NCI-H345 (cell line): ENCODE measurements at regions not wholly inside any gene's neighbourhood (a gene's known extent, or its start where the extent isn't known, plus 50 kb on each side); places are given as distances from the start of the nearest gene placed in this dataset.
A peak's percentile ranks its signal among the peaks of the same experiment; 100 is the strongest.

Source experiments
- DNase-seq: peaks from one replicate; lab custom pipeline; 2025; lab: John Stamatoyannopoulos, UW

- DNase-seq, result no peak
Measured at GRCh38 chr16:85544668-85545067, 68.5 kb upstream of the GSE1 start.

DNA sequence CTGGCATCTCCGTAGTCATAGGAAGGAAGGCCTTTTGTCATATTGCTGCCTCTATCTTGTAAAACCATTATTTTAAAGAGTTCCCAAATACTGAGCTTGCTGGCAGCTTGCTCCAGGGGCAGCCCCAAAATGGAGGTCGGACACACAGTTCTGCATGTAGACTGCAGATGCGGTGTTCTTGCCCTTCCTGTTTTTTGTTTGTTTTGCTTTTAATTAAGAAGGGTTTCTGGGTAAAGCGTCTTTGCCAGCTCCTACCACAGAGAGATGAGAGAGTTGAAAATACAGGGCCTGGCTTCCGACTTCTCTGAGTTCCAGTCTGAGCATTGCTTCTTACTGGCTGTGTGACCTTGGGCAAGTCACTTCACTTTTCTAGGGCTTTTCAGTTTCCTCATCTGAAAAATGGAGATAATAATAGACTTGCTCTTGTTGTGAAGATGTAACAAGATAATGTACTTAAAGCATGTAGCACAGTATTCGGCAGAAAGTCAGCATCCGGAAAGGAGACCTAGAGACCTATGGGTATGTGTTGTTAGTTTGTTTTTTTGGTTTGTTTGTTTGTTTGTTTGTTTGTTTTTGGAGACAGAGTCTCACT, 67.8 kb upstream of the GSE1 start:
- DNase-seq, result no peak

DNA sequence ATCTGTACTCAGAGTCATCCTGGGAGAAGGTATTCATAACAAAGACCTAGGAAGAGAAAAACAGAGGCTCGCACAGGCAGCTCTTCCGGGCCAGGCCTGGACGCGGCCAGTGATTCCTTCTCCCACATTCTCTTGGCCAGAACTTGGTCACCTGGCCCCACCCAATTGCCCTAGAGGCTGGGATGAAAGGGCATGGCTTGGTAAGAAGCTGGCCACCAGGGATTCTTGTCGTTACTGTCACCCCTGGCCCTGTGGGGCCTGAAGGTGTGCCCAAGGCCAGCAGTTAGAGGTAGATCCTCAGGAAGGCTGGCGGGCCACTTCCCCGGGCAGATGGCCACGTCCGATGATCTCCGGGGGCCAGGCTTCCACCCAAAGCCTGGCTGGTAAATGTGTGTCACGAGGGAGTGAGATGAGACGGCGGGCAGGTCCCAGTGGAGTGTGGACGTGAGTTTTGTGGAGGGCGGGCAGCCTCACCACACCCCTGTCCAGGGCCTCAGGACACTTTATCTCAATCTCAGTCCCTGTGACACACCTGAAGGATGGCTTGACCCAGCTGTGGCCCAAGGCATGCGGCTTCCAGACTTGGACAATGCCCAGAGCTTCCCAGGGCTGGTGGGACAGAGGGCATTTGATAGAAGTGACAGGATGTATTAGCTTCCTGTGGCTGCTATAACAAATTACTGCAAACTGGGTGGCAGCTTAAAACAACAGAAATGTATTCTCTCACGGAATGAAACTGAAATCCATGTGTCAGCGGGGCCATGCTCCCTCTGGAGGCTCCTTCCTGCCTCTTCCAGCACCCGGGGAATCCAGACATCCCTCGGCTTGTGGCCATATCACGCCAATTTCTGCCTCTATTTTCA, 66.3 kb upstream of the GSE1 start:
- DNase-seq, result no peak

DNA sequence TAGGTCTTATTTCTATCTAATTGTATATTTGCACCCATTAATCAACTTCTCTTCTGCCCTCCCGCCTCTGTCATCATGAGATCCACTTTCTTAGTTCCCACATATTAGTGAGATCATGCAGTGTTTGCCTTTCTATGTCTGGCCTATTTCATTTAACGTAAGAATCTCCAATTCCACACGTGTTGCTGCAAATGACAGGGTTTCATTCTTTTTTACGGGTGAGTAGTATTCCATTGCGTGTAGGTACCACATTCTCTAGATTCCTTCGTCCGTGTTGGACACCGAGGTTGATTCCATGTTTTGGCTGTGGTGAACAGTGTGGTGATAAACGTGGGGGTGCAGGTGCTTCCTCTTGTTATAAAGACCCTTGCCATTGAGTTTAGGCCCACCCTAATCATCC, 64.7 kb upstream of the GSE1 start:
- DNase-seq, result no peak

GRCh38 chr16:85549766-85550421, 63.2 kb upstream of the GSE1 start:
- DNase-seq, result no peak

DNA sequence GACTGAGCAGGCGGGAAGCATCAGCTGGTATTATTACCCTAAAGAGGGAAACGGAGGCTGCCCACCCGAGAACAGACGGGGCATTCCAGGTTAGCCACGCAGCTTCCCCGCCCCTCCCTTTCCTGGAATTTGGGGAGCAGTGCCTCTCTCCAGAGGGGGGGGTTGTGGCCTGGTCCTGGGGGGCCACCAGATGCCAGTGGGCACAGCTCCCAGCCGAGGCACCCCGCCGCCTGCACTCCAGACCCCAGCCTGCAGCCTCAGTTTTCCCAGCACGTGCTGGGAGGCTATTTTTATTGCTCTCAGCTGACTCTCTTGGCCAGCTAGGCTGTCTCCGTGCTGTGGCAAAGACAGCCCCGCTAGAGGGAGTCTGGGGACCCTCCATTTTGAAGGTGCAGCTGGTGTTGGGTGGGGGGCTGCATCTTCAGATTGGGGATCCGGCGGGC, 62.7 kb upstream of the GSE1 start:
- DNase-seq, result no peak

GRCh38 chr16:85550953-85551924, 61.9 kb upstream of the GSE1 start:
- DNase-seq, result no peak

- no peak for DNase-seq
Measured at GRCh38 chr16:85552980-85553435, 60.1 kb upstream of the GSE1 start.

DNA sequence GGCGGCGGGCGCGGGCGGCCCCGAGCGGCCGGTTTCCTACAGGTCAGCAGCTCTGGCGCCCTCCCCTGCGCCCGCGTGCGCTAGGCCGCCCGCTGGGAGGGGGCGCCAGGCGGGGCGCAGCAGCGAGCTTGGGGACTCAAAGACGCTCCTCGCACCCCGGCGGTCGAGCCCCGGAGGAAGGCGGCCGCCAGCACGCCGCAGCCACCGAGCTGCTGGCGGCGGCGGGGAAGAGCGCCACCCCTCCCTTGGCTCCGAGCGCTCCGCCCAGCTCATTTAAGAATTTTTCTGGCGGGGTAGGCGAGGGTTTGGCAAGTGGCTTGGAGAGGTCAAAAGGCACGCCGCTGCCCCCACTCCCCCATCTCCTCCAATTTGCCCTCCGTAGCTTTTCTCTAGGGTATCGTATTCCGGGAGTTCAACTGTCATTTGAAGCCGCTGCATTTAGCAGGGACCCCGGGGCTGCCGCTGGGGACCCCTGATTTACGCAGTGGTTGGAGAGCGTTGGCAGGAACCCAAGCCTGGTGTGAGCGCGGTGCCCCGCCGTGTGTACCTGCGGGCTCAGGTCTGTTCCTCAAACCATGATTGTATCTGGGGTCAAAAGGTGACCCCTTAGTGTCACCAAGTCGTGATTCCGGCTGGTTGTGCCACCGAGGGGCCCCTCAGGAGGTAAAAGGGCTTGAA, 59.5 kb upstream of the GSE1 start:
- DNase-seq, result peak; percentile 54

DNA sequence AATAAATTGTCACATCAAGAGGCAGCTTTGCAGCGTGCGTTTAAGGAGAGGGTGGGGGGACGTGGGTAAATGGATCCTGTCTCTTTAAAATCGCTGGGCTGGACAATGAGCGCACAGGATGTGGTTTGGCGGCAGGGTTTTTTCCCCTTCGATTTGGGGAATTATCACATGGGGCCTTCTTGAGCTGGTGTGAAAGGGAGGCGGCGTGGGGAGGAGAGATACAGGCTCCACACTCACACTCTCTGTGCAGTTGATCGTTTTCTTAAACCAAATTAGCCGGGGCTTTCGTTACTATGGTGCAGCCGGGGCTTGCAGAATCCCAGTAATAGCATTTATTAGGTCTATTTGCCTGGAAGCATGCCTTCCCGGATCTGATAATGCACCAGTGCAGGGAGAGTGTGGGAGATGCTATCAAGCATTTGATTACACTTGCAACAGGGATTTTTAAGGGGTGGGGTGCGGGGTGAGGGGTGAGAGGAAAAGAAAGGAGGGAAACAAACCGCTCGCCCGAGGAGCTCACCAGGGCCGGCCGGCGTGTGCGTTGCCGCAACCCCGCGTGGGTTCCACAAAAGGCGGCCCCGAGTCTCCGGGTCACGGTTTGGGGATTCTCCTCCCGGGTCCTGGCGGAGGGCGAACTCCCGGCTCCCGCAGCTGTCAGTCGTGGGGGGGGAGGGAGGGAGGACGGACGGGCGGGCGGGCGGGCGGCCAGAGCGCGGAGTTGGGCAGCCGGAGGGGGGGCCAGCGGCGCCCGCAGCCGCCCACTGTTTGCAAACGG, 58.8 kb upstream of the GSE1 start:
- peak; percentile 49 for DNase-seq

GRCh38 chr16:85554889-85555718, 58.0 kb upstream of the GSE1 start:
- peak; percentile 74 for DNase-seq

DNA sequence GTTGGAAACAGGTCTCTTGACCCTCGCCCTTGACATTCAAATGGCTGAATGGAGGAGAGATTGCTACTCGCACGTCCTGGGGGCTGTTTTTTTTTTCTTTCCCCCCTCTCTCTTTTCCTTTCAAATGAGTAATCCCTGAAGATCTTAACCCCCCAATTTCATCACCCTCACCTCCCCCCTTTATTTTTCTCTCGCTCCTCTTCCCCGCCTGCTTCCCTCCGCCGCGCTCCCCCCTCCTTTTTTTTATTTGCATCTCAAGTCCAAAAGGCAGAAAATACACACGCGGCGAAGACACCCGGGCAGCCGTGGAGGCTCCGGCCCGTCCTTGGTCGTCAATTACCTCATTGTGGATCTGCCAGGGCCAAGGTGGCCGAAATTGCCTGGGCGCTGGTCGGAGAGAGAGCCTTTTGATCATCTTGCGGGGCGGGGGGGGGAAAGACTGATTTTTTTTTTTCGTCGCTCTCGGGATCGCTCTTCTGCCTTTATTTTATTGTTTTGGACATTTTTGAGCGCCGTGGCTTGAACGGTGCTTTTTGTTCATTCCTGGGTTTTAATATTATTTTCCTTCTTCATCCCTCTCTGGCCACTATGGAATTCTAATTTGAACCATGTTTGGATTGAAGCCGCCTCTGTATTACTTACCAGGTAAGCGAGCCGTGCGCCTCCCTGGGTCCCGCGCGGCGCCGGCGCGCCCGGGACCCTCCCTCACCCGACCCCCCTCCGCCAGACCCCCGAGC, 57.2 kb upstream of the GSE1 start:
- no peak for DNase-seq

- DNase-seq, result peak; percentile 45
Measured at GRCh38 chr16:85556456-85557082, 56.6 kb upstream of the GSE1 start.

- DNase-seq, result peak; percentile 27
Measured at GRCh38 chr16:85557083-85557970, 55.8 kb upstream of the GSE1 start.

- DNase-seq, result peak; percentile 72
Measured at GRCh38 chr16:85557971-85558657, 55.0 kb upstream of the GSE1 start.

- no peak for DNase-seq
Measured at GRCh38 chr16:85560932-85561247, 52.2 kb upstream of the GSE1 start.
